ENCODE measurements at regions not wholly inside any gene's neighbourhood (a gene's known extent, or its start where the extent isn't known, plus 50 kb on each side); places are given as distances from the start of the nearest gene placed in this dataset.

- TF ChIP-seq POLR2A (IDR thresholded peaks at IDR 0.05): no peak
- no peak for TF ChIP-seq CTCF (IDR thresholded peaks at IDR 0.05 in 4 of 5, conservative IDR thresholded peaks at IDR 0.05 in 1 of 5)
Measured at GRCh38 chr21:14706712-14707510, 160.8 kb upstream of the SAMSN1 start.
